22Rv1 (cell line): ENCODE measurements at regions not wholly inside any gene's neighbourhood (a gene's known extent, or its start where the extent isn't known, plus 50 kb on each side); places are given as distances from the start of the nearest gene placed in this dataset.

Experiments used
- H3K27ac ChIP-seq: fragments of 450-650 bp; 2 replicates; pipeline ENCODE4 v1.5.1; 2017
- CTCF ChIP-seq: fragments of 450-650 bp; IDR thresholded peaks from 2 replicates; pipeline ENCODE4 v1.5.1; 2017; ENCODE audit warnings: mild to moderate bottlenecking
- ZFX ChIP-seq: fragments of 450-650 bp; IDR thresholded peaks from 2 replicates; pipeline ENCODE4 v1.6.1; 2017; ENCODE audit warnings: antibody characterized with exemption, borderline replicate concordance

- no peak for TF ChIP-seq ZFX
- TF ChIP-seq CTCF = no peak
- H3K27ac ChIP-seq = no peak overlapping the region
These were observed 690.8 kb downstream of the INHBA start for GRCh38 chr7:41012041-41012440.

- no peak overlapping the region for H3K27ac ChIP-seq
- no peak for TF ChIP-seq CTCF
- no peak for TF ChIP-seq ZFX
These were observed 691.9 kb downstream of the INHBA start for GRCh38 chr7:41010967-41011366.

GRCh38 chr7:41010418-41010817 lies 692.5 kb downstream of the INHBA start:
- TF ChIP-seq CTCF (no peak), ZFX (no peak)
- no peak overlapping the region for H3K27ac ChIP-seq

GRCh38 chr7:41007811-41008210 lies 695.1 kb downstream of the INHBA start:
- no peak overlapping the region for H3K27ac ChIP-seq
- TF ChIP-seq ZFX (no peak), CTCF (no peak)

- no peak for TF ChIP-seq ZFX
- no peak for TF ChIP-seq CTCF
- no peak overlapping the region for H3K27ac ChIP-seq
These were observed 695.5 kb downstream of the INHBA start for GRCh38 chr7:41007351-41007751.

GRCh38 chr7:41006306-41006995 lies 696.4 kb downstream of the INHBA start:
- H3K27ac ChIP-seq = no peak overlapping the region
- TF ChIP-seq CTCF (no peak), ZFX (no peak)

- TF ChIP-seq ZFX (no peak), CTCF (no peak)
- no peak overlapping the region for H3K27ac ChIP-seq
These were observed 697.5 kb downstream of the INHBA start for GRCh38 chr7:41005374-41005901.
